DOHH2 (cell line): ENCODE measurements at regions not wholly inside any gene's neighbourhood (a gene's known extent, or its start where the extent isn't known, plus 50 kb on each side); places are given as distances from the start of the nearest gene placed in this dataset.

Experiments
- H3F3A ChIP-seq: fragments of 200-600 bp; sonication (generic), shearing (Covaris generic); 2 replicates; pipeline ENCODE4 v1.6.0; 2016; ENCODE audit warnings: antibody characterized with exemption, mild to moderate bottlenecking; ENCODE audit not compliant: control insufficient read depth, insufficient read depth
- H3K27ac ChIP-seq: fragments of 200-600 bp; sonication (generic); 2 replicates; pipeline ENCODE4 v1.5.1; 2014; ENCODE audit warnings: low read depth, mild to moderate bottlenecking, low read length, moderate library complexity
- H3K27me3 ChIP-seq: fragments of 200-600 bp; sonication (generic); 2 replicates; pipeline ENCODE4 v1.6.1; 2014; ENCODE audit warnings: mild to moderate bottlenecking, low read length, mixed read lengths; ENCODE audit not compliant: control insufficient read depth
- H3K36me3 ChIP-seq: fragments of 200-600 bp; sonication (generic); 2 replicates; pipeline ENCODE4 v1.6.1; 2014; ENCODE audit warnings: mild to moderate bottlenecking, low read length, moderate library complexity, mixed read lengths; ENCODE audit not compliant: control insufficient read depth
- H3K4me1 ChIP-seq: fragments of 200-600 bp; sonication (generic); 2 replicates; pipeline ENCODE4 v1.6.1; 2014; ENCODE audit warnings: mild to moderate bottlenecking, low read length, mixed read lengths; ENCODE audit not compliant: control insufficient read depth
- H3K4me2 ChIP-seq: fragments of 200-600 bp; sonication (generic); 2 replicates; pipeline ENCODE4 v1.6.0; 2014; ENCODE audit warnings: mild to moderate bottlenecking, low read length, moderate library complexity
- H3K4me3 ChIP-seq: fragments of 200-600 bp; sonication (generic); 2 replicates; pipeline ENCODE4 v1.5.1; 2014; ENCODE audit warnings: mild to moderate bottlenecking, low read length, mixed read lengths
- H3K79me2 ChIP-seq: fragments of 200-600 bp; sonication (generic); 2 replicates; pipeline ENCODE4 v1.6.1; 2014; ENCODE audit warnings: mild to moderate bottlenecking, low read length, mixed read lengths; ENCODE audit not compliant: control insufficient read depth
- H3K9me2 ChIP-seq: fragments of 200-600 bp; sonication (generic); replicated peaks from 2 replicates; pipeline ENCODE4 v1.6.1; 2014; ENCODE audit warnings: mild to moderate bottlenecking, low read length, mixed read lengths; ENCODE audit not compliant: control insufficient read depth
- H3K9me3 ChIP-seq: fragments of 200-600 bp; sonication (generic); 2 replicates; pipeline ENCODE4 v1.6.1; 2014; ENCODE audit warnings: antibody characterized with exemption, low read length, mixed read lengths; ENCODE audit not compliant: control insufficient read depth, insufficient read depth
- H4K20me1 ChIP-seq: fragments of 200-600 bp; sonication (generic); 2 replicates; pipeline ENCODE4 v1.6.0; 2014; ENCODE audit warnings: low read depth, mild to moderate bottlenecking, antibody characterized with exemption, low read length, moderate library complexity; ENCODE audit not compliant: control insufficient read depth, insufficient read depth
- CTCF ChIP-seq: fragments of 200-600 bp; sonication (generic); IDR thresholded peaks from one replicate; pipeline ENCODE4 v1.5.1; 2014; ENCODE audit warnings: antibody characterized with exemption, mild to moderate bottlenecking, low read depth, low read length; ENCODE audit not compliant: poor library complexity, severe bottlenecking
- EZH2phosphoT487 ChIP-seq: fragments of 200-600 bp; sonication (generic); IDR thresholded peaks from 2 replicates; pipeline ENCODE4 v1.6.1; 2017; ENCODE audit warnings: borderline replicate concordance, mild to moderate bottlenecking, antibody characterized with exemption, low read length, moderate library complexity, mixed read lengths

GRCh38 chr16:11482946-11483748 is 103.6 kb downstream of the LITAF start:
- Histone ChIP-seq H4K20me1 (no peaks in the 10 kb centered on the region), H3K27ac (no peak overlapping the region), H3K4me1 (no peaks in the 10 kb centered on the region), H3F3A (no peaks in the 10 kb centered on the region), H3K27me3 (no peaks in the 10 kb centered on the region), H3K9me3 (peaks cover 18% of the 10 kb centered on the region), H3K4me2 (no peak overlapping the region), H3K4me3 (no peak overlapping the region), H3K79me2 (no peaks in the 10 kb centered on the region), H3K9me2 (no peaks in the 10 kb centered on the region), H3K36me3 (no peaks in the 10 kb centered on the region)
- no peak for TF ChIP-seq CTCF
- TF ChIP-seq EZH2phosphoT487 = no peak

- no peak overlapping the region for H3K4me2 ChIP-seq
- no peaks in the 10 kb centered on the region for H3F3A ChIP-seq
- H3K4me3 ChIP-seq = no peak overlapping the region
- no peaks in the 10 kb centered on the region for H3K9me2 ChIP-seq
- H3K79me2 ChIP-seq = no peaks in the 10 kb centered on the region
- H4K20me1 ChIP-seq = no peaks in the 10 kb centered on the region
- no peak overlapping the region for H3K27ac ChIP-seq
- no peaks in the 10 kb centered on the region for H3K27me3 ChIP-seq
- no peaks in the 10 kb centered on the region for H3K4me1 ChIP-seq
- H3K36me3 ChIP-seq = no peaks in the 10 kb centered on the region
- TF ChIP-seq CTCF = no peak
- no peak for TF ChIP-seq EZH2phosphoT487
- H3K9me3 ChIP-seq = peaks cover 18% of the 10 kb centered on the region
These were observed 101.9 kb downstream of the LITAF start for GRCh38 chr16:11484691-11485258.

GRCh38 chr16:11485676-11486075 is 101.0 kb downstream of the LITAF start:
- TF ChIP-seq EZH2phosphoT487 = no peak
- TF ChIP-seq CTCF = no peak
- Histone ChIP-seq H3K4me2 (no peak overlapping the region), H3K27ac (no peak overlapping the region), H3K4me1 (no peaks in the 10 kb centered on the region), H3K79me2 (no peaks in the 10 kb centered on the region), H3F3A (no peaks in the 10 kb centered on the region), H3K27me3 (no peaks in the 10 kb centered on the region), H4K20me1 (no peaks in the 10 kb centered on the region), H3K9me2 (no peaks in the 10 kb centered on the region), H3K36me3 (no peaks in the 10 kb centered on the region), H3K4me3 (no peak overlapping the region), H3K9me3 (peaks cover 15% of the 10 kb centered on the region)
